ENCODE measurements at regions not wholly inside any gene's neighbourhood (a gene's known extent, or its start where the extent isn't known, plus 50 kb on each side); places are given as distances from the start of the nearest gene placed in this dataset.

- BruUV-seq (replicated peaks), result no TSS peak
- intact Hi-C loops (cut with micrococcal nuclease; ENCODE audit: unreplicated experiment), result no loop called here
- Histone ChIP-seq H3K4me3 (ENCODE audit: low read depth in 2 of 2, low read length in 2 of 2) (no peak overlapping the region), H3K4me1 (ENCODE audit: control insufficient read depth, insufficient read depth, low read length) (peaks cover 6% of the 10 kb centered on the region), H3K27ac (ENCODE audit: low read length) (no peak overlapping the region), H3K9me3 (ENCODE audit: control insufficient read depth, insufficient read depth, low read depth, low read length) (no peaks in the 10 kb centered on the region), H3K27me3 (ENCODE audit: control insufficient read depth, insufficient read depth, low read length) (no peaks in the 10 kb centered on the region), H3K36me3 (ENCODE audit: control insufficient read depth, insufficient read depth, low read length) (no peaks in the 10 kb centered on the region; the same call in 1 of the 2 replicates)
- DNase-seq (ENCODE audit: low read depth, low spot score) (no peak), ATAC-seq (no peak)
- in situ Hi-C loops (cut with HindIII; ENCODE audit: low pct_unique_long_range_greater_than_20kb, low sequenced_read_pairs), result no loop called here
- TF ChIP-seq REST (IDR thresholded peaks at IDR 0.05; ENCODE audit: insufficient read depth in 1 of 2, low read depth in 2 of 2, low read length in 1 of 2) (no peak), SIN3A (IDR thresholded peaks at IDR 0.05; ENCODE audit: borderline replicate concordance, insufficient read depth, low read depth, low read length) (no peak)
- CTCF ChIA-PET, result no interaction called here
- POLR2A ChIA-PET, result no interaction called here
Observed at GRCh38 chr1:198923993-198924392, 285.2 kb downstream of the PTPRC start.

- no peak for TF ChIP-seq POLR2AphosphoS5 (IDR thresholded peaks at IDR 0.05; ENCODE audit: low read depth, low read length)
- no peak for TF ChIP-seq REST (IDR thresholded peaks at IDR 0.05; ENCODE audit: insufficient read depth in 1 of 2, low read depth in 2 of 2, low read length in 1 of 2)
- no peak for TF ChIP-seq SIN3A (IDR thresholded peaks at IDR 0.05; ENCODE audit: borderline replicate concordance, insufficient read depth, low read depth, low read length)
- no peak for TF ChIP-seq TCF7L2 (IDR thresholded peaks at IDR 0.05; ENCODE audit: low read depth, low read length)
- TF ChIP-seq CTCF (IDR thresholded peaks at IDR 0.05), result no peak
- Histone ChIP-seq H3K9me3 (ENCODE audit: control insufficient read depth, insufficient read depth, low read depth, low read length) (no peaks in the 10 kb centered on the region), H3K36me3 (ENCODE audit: control insufficient read depth, insufficient read depth, low read length) (no peaks in the 10 kb centered on the region; the same call in 1 of the 2 replicates), H3K27ac (ENCODE audit: low read length) (no peak overlapping the region; the same call in 1 of the 2 replicates), H3K27me3 (ENCODE audit: control insufficient read depth, insufficient read depth, low read length) (no peaks in the 10 kb centered on the region), H3K4me3 (ENCODE audit: low read depth in 2 of 2, low read length in 2 of 2) (no peak overlapping the region), H3K4me1 (ENCODE audit: control insufficient read depth, insufficient read depth, low read length) (peaks cover 9% of the 10 kb centered on the region)
- intact Hi-C loops (cut with micrococcal nuclease; ENCODE audit: unreplicated experiment) (no loop called here), in situ Hi-C loops (cut with HindIII; ENCODE audit: low pct_unique_long_range_greater_than_20kb, low sequenced_read_pairs) (no loop called here)
- ATAC-seq (no peak), DNase-seq (ENCODE audit: low read depth, low spot score) (no peak)
- BruUV-seq (replicated peaks), result no TSS peak
- CTCF ChIA-PET, result no interaction called here
- POLR2A ChIA-PET, result no interaction called here
Observed at GRCh38 chr1:198925567-198925966, 286.7 kb downstream of the PTPRC start.
